Left colon (tissue), 2 donors: ENCODE measurements at regions not wholly inside any gene's neighbourhood (a gene's known extent, or its start where the extent isn't known, plus 50 kb on each side); places are given as distances from the start of the nearest gene placed in this dataset.
"Not testable (repeated sequence)": the region's sequence is repeated elsewhere in the genome, so short reads cannot be mapped to it uniquely, and the experiment has no call there.

Experiments
- ATAC-seq: fragments of 200-7000 bp; cut with Tn5 transposase; one replicate; pipeline ENCODE4 v1.9.1; 2020; ENCODE audit warnings: mild to moderate bottlenecking, moderate library complexity
- DNase-seq, 2 donors: peaks; one replicate each; pipeline ENCODE4 v3.0.0-alpha.2; 2020
- intact Hi-C, 2 donors: fragments of 100-400 bp; cut with DNase I in 1 of 2; cut with micrococcal nuclease in 1 of 2; formaldehyde crosslinking; loops; one replicate each; pipeline versions ENCODE4 v1.11.2 to v1.14.0; 2022; cut with DNase I, micrococcal nuclease
- donor health status: DM: no; HTN: no; CAD: no.
- donor health status: DM: yes; HTN: yes; CAD: no.

DNA sequence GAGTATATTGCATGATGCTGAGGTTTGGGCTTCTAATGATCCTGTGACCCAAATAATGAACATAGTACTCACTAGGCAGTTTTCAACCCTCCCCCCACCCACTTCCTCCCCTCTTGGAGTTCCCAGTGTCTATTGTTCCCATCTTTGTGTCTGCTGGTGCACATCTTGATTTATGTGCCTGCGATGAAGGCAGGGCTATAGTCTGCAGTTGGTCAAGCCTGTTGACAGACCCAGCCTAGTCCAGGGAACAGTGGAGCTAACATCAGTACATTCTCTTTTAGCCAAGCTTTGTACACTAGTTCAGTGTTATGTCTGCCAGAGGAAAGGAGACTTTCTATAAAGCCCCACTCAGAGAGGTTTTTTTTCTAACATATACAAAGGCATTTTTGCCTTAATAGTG, 287.6 kb downstream of the CPS1 start:
- ATAC-seq = no peak
- DNase-seq = no peak
- intact Hi-C loops = no loop called here

DNA sequence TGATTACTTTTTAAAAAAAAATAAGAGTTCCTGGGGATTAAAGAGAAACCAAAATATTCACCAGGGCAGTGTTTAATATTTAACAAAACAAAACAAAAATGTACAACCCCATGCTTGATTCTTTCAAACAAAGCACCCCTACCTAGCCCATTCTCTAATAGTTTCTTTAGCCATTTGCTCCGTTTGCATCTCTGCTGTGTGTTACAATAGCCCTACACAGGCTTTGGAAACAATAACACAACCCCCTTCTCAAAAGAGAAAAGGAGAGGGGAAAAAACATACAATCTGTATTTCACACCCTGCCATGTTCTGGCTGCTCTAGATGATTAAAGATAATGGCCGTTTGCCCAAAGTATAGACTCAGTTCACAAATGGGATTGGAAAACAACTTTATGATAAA, 302.9 kb downstream of the CPS1 start:
- no peak for ATAC-seq
- intact Hi-C loops = no loop called here

DNA sequence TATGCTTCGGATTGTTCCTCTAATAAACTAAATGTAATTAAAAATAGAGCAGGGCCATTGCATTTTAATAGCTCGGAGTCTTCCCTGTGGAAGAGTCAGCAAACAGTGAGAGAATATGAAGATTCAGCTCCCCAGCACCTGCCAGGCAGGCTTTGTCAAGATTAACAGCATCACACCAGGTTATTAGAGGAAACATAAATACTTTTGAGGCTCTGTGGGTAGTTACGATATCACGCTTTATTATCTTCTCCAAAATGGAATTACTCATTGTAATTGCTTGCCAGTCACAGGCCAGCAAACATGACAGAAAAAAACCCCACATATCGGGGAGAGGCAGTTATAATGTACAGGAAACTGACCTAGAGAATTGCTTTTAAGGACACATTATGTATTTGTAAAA, 303.9 kb downstream of the CPS1 start:
- DNase-seq = no peak
- ATAC-seq = no peak
- intact Hi-C loops = no loop called here

More for the DNA sequence above, 302.9 kb downstream of the CPS1 start:
- DNase-seq = no peak

DNA sequence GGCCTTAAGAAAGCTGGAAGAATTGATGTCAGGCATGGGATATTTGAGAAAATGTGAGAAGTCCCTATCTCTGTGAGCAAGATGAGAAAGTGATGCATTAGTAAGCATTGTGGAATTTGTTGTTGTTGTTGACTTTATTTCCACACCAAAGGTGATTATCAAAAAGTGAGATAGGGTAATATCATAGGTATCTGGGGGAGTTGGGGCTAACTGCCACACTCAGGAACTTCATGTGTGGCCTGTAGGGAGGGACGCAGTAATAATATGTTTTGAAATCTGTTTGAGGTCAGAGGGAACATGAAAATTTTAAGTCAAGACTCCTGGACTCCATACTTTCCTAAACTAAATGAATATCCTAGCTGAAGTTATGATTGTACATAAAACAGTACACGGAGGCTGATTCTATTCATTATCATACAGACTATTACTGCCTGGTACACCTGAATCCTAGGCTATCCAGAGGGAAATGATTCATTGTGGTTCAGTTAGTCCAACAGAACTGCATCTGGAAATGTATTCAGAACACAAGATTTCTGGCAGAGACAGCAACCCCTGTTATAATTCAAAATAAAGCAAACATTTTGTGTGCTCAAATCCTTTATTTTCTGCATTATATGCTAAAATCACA, 304.8 kb downstream of the CPS1 start:
- DNase-seq (no peak), ATAC-seq (no peak)
- intact Hi-C loops = no loop called here

DNA sequence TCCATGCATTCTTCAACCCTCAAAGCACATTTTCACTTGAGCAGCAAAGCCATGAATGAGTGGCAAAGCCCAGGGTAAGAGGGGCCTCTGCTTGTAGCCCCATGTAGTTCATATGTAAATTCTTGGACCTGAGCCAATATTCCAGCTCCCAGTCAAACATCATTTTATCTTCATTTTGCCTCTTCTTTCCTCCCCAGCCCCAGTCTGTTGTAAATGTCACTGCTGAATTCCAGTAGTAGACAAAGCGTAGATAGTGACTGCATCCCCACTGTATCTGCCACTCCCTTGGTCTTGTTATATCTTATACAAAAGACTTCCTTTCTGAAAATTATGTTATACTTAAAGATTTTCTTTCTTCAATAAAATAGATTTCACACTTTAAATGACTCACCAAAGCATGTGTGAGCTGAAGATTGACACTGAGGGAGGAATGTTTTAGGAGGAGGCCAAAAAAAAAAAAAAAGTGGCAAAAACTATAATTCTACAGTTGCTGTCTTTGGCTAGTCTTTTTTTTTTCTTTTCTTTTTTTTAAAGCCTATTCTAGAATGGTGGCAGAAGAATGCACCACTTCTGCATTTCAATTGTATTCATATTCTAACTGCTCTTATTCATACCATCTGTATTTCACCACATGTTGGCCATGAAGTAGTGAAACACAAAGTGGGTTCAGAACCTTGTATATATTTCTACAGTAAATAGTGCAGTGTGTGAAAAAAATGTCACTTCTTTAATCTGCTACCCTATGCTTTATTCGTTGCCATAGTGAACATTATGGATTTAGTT, 306.1 kb downstream of the CPS1 start:
- no peak for ATAC-seq
- DNase-seq = no peak
- intact Hi-C loops = no loop called here

DNA sequence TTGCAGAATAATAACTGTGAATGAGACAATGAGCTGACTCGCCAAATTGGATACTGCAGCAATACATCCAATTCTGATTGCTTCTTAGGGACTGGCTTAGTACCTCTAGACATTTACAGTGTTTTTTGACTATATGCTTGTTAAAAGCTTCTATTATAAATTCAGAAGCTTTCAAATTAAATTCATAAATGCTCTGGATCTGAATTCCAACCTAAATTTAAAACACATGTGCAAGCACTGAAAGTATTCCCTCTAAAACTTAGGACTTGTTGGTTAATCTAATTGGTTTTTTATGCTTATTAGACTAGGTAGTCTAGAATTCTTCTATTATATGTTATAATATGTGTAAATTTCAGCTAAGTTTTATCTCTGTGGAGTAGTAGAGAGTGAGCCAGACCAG, 306.9 kb downstream of the CPS1 start:
- no peak for ATAC-seq
- DNase-seq = no peak
- intact Hi-C loops = no loop called here

DNA sequence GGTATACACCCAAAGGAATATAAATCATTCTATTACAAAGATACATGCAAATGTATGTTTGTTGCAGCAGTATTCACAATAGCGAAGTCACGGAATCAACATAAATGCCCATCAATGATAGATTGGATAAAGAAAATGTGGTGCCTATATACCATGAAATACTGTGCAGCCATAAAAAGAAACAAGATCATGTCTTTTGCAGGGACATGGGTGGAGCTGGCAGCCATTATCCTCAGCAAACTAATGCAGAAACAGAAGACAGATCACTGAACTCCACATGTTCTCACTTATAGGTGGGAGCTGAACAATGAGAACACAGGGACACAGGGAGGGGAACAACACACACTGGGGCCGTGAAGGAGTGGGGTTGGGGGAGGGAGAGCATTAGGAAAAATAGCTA, 315.2 kb downstream of the CPS1 start:
- DNase-seq, ATAC-seq, intact Hi-C loops: not testable (repeated sequence)

DNA sequence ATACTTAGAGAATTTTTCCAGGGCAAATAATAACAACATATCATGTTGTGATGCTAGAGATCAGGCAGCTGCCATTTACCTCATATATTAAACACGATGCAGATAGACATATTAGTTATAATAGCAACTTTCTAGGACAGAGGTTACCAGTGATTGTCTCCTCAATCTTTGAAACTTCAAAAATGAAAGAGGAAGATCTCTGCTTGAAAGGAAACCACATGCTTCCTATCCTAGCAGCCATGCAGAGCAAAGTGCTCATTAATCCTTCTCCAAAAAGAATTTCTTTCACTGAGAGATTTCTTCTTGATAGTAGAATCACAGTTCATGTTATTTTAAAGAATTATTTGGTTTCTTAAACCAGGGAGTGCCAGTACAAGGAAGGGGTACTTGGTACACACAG, 317.2 kb downstream of the CPS1 start:
- DNase-seq (no peak), ATAC-seq (no peak)

DNA sequence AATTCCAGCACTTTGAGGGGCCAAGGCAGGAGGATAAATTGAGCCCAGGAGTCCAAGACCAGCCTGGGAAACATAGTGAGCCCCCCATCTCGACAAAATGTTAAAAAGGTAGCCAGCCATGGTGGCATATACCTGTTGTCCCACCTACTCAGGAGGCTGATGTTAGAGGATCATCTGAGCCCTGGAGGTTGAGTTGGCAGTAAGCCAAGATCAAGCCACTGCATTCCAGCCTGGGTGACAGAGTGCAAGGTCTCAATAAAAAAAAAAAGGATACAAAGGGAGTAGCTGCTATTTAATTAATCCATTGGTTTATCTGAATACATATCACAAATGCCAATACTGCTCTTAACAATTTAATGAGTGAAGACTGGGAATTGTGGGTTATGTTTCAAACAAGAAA, 327.8 kb downstream of the CPS1 start:
- intact Hi-C loops = no loop called here
- DNase-seq (no peak), ATAC-seq (no peak)

More for the DNA sequence above, 317.2 kb downstream of the CPS1 start:
- intact Hi-C loops = no loop called here

DNA sequence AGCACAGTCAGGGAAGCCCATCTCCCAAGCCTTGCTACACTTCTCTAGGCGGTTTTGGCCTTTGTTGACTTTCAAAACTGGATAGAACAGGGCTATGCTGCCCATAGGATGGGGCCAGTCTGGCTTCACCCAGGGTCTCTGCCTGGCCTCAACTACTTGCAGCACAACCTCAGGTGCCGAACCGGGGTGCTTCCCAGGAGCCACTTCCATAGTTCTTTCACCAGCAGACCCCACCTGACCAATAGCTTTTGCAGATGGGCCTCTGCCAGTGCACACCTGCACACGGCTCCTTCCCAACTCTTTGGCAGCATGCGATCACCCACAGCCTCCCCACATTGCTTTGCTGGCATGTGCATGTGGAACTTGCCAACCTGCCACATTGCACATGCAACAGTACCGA, 331.6 kb downstream of the CPS1 start:
- intact Hi-C loops = no loop called here
- ATAC-seq (no peak), DNase-seq (no peak)

DNA sequence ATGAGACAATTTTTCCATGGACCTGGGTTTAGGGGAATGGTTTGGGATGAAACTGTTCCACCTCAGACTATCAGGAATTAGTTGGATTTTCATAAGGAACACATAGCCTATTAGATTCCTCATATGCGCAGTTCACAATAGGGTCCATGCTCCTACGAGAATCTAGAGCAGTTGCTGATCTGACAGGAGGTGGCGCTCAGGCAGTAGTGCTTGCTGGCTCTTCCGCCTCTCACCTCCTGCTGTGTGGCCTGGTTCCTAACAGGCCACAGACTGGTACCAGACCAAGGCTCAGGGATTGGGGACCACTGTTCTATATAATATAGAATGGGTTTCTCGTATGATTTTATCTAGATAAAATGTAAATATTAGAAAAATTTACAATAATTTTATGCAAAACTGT, 338.7 kb downstream of the CPS1 start:
- DNase-seq = no peak
- intact Hi-C loops = no loop called here
- no peak for ATAC-seq

DNA sequence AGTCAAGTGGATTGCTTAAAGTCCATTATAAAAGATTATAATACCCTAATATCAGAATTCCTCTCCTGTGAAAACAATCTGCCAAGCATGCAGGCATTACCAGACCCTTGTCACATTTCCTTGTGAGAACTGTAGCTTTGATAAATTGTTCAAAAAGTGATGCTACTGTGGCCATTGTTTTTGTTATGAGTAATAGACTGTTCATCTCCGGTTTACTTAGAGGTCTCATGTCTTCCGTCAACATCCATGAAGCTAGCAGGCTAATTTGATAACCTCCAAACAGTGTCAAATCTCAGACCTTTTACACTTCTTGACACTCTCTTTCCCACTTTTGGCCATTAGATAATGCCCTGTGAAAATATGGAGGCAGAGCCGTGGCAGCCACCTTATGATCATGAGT, 342.7 kb downstream of the CPS1 start:
- ATAC-seq = no peak
- intact Hi-C loops = no loop called here

DNA sequence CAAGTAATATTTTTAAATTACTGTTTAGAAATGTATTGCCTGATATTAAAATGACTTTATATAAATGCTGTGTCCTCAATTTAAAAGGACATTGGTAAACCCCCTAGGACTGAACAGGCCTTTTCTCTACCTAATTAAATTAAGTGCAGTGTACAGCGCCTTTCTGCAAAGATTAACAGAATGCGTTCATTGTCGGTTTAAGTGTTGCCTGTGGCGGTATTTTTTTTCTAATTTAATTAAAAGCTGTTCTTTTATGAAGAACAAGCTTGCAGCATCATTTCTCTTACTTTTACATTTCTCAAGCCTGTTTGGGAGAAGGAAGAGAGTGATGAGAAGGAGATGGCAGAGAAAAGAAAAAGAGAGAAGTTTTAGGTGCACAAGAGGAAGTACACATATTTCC, 344.9 kb downstream of the CPS1 start:
- DNase-seq (no peak), ATAC-seq (no peak)
- intact Hi-C loops = no loop called here

More for the DNA sequence above, 342.7 kb downstream of the CPS1 start:
- no peak for DNase-seq

DNA sequence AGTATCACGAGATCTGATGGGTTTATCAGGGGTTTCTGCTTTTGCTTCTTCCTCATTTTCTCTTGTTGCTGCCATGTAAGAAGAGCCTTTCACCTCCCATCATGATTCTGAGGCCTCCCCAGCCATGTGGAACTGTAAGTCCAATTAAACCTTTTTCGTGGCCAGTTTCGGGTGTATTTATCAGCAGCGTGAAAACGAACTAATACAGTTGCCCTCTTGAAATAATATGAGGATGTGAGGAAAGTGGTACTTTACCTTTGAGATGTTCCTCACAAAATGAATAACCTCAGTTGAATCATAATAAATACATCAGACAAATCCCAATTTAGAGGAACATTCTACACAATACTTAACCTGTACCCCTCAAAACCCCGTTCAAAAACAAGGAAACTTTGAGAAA, 356.4 kb downstream of the CPS1 start:
- ATAC-seq (no peak), DNase-seq (no peak)
- intact Hi-C loops = no loop called here

DNA sequence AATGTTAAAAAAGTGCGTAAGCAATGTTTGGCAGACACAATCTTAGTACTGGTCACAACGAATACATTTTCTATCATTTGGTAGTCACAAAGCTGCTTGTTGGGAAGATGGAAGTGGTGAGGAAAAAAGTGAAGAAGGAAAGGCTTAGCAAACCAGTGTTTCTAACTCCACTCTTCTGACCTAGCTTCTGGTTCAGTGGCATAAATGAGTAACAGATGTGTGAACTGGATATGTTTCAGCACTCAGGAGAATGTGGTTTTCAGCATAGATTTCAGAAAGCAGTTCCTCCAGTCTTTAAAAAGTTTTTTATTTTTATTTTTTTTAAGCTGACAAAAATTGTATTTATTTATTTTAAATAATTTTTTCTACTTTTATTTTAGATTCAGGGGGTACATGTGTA, 357.1 kb downstream of the CPS1 start:
- intact Hi-C loops = no loop called here
- DNase-seq = no peak
- no peak for ATAC-seq

DNA sequence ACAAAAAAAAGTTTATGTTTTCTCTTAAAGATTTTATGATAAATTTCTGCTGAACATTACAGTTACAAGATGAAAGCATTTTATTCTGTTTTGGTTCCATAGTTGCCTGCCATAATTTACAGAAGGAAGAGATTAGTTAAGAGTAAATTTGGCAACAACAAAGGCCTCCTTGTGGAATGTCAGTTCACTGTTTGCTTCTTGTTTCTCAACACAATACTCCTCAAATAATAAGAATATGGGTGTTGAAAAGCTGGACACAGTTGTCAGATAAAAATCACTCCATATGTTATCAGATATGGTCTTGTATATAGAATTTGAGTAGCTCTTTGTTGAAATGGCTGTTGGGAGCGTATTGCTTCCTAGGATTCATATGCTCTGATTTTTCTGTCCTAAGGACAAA, 359.5 kb downstream of the CPS1 start:
- ATAC-seq (no peak), DNase-seq (no peak)
- intact Hi-C loops = no loop called here

DNA sequence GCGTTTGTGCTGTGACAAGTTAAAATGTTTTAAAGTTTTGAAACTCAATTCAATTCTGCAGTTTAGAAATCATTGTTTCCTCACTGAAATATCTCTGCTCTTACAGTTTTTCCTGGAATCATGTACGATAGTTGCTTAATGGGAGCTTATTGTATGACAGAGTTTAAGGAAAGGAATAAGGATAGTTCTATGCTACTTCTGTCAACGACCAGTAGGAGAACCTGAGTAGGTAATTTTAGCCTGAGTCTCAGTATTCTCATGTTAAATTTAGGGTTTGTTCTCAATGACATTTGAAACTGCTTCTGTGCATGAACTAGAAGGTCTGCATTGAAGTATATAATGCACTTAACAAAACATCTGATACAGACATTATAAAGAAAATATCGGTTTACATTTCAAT, 361.1 kb downstream of the CPS1 start:
- DNase-seq (no peak), ATAC-seq (no peak)
- intact Hi-C loops = no loop called here

DNA sequence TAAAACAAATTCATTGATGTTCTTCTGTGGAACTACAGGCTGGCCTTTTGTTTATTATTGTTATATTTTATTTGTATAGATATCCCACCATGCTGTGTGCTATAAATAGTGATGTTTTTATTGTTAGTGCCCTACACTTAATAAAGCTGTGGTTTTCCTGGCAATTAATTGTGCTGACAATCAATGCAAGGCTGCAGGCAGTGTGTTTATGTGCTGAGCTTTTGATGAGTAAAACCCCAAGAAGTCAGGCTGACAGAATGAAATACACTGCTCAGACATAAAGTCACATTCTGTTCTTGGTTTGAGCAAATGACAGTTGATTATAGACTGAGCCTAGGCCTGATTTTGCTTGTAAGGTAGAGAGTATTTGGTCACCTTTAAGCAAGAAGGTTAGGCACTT, 362.7 kb downstream of the CPS1 start:
- ATAC-seq = no peak
- no peak for DNase-seq
- intact Hi-C loops = no loop called here

DNA sequence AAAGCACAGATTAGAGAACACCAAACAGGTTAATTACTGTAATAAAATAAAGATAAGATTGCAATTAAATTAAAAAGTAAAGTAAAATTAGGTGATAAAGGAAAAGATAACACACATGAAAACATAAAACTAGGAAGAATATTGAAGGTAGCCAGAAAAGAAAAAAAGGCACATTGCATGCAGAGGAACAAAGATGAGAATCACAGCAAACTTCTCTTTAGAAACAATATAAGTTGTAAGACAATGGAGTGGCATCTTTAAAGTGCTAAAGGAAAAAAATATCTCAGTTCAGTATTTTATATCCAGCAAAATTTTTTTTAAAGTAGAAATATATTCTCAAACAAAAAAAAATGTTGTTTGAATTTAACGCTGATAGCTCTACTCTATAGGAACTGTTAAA, 366.0 kb downstream of the CPS1 start:
- DNase-seq (no peak), ATAC-seq (no peak)
- intact Hi-C loops = no loop called here

DNA sequence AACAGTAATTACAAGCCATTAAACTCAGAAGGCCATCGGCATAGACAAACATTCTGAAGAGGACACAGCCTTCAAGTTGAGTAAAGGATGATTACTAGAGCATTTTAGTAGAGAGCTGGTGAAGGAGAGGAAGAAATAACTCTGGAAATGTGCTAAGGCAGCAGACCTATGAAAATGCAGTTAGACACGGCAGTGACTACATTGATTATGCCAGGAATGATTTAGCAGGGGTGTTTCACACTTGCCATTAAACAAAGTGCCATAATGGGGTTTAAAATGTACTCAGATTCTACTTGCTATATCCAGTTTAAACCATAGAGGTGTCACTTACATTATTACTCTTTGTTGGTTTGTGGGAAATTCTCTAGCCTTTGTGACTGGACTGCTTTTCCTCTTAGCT, 372.3 kb downstream of the CPS1 start:
- DNase-seq (no peak), ATAC-seq (no peak)
- intact Hi-C loops = no loop called here

DNA sequence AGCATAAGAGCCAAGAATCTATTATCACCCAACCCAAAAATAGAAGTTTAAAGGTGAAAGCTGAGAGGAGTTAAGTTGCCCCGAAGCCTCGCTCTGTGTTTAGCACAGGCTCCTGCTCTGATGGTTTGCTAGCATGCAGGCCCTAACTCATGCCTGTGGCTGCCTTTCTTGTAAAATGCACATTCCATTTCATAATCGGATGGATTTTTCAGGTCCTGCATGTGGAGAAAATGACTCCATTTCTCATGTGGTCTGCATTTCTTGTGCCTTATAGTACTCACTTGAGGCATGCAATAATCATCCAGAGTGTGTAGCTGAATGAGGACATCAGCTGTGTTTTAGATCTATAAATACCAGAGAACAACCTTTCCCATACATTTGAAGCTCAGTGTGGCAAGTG, 381.8 kb downstream of the CPS1 start:
- DNase-seq (no peak), ATAC-seq (no peak)
- intact Hi-C loops = no loop called here
